Kidney glomerular epithelial cell (primary cell): ENCODE measurements at regions not wholly inside any gene's neighbourhood (a gene's known extent, or its start where the extent isn't known, plus 50 kb on each side); places are given as distances from the start of the nearest gene placed in this dataset.
A peak's percentile ranks its signal among the peaks of the same experiment; 100 is the strongest.
"Not testable (repeated sequence)": the region's sequence is repeated elsewhere in the genome, so short reads cannot be mapped to it uniquely, and the experiment has no call there.

Source experiments
- DNase-seq: peaks from one replicate; lab custom pipeline; 2025; lab: John Stamatoyannopoulos, UW

- no peak for DNase-seq
These were observed 122.7 kb upstream of the IGF1R start for GRCh38 chr15:98525661-98526001.

DNA sequence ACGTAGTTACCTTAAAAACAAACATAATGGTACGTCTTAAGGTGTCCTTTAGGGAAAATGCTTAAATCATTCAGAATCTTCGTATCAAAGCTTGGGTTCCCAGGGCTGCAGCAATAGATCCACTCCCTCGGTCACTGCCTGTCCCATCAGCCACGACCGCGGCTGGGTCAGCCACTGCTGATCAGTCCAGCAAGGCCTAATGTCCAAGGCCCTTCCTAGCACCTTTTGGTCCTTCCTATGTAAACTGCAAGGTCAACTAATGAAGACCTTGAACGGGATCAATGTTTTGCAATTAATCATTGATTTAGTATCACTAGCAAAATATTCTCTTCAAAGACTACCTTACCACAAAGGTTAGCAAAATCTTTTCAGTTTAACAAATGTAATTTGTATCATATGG lies 122.2 kb upstream of the IGF1R start:
- DNase-seq: no peak

GRCh38 chr15:98528046-98528725 lies 120.2 kb upstream of the IGF1R start:
- no peak for DNase-seq

- DNase-seq: no peak
These were observed 118.9 kb upstream of the IGF1R start for GRCh38 chr15:98529205-98530145.

DNA sequence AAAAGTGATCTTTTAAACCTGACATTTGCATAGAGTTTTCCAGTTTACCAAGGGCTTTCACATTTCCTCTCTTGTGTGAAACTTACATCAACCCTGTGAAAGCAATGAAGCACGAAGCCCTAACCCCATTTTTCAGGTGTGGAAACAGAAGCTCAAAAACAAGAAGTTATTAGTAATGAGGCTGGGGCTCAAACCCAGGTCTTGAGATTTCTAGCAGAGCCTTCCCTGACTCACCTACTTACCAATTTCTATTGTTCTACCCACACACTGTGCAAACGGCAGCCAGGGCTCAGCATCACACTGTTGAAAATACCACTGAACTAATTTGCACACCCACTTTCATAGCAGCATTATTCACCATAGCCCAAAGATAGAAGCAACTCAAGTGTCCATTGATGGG lies 117.8 kb upstream of the IGF1R start:
- DNase-seq: no peak

DNA sequence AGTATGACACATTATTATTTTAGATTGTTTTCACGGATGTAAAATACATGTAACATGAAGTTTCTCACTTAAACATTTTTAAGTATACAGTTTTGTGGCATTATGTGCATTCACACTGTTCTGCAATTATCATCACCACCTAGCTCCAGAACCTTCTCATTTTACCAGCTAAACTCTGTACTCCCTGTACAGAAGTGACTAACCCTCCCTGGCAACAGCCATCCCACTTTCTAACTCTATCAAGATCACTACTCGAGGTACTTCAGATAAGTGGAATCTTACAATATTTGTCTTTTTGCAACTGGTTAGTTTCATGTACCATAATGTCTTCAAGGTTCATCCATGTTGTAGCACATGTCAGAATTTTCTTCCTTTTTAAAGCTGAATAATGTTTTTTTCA lies 116.3 kb upstream of the IGF1R start:
- no peak for DNase-seq

DNA sequence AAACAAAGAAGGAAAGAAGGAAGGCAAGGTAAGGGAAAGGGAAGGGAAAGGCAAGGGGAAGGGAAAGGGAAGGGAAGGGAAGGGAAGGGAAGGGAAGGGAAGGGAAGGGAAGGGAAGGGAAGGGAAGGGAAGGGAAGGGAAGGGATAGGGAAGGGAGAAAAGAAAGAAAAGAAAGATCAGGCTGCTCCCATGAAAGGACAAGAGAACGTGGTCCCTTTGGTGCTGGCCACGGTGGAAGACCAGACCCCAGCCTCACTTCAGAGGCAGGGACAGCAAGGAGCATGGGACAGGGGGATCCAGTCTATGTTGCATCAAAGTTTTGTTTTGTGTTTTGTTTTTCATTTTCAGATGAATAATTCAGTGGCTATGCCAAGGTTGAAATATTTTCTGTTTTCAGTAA lies 111.4 kb upstream of the IGF1R start:
- no peak for DNase-seq

- no peak for DNase-seq
These were observed 110.8 kb upstream of the IGF1R start for GRCh38 chr15:98537516-98538060.

DNA sequence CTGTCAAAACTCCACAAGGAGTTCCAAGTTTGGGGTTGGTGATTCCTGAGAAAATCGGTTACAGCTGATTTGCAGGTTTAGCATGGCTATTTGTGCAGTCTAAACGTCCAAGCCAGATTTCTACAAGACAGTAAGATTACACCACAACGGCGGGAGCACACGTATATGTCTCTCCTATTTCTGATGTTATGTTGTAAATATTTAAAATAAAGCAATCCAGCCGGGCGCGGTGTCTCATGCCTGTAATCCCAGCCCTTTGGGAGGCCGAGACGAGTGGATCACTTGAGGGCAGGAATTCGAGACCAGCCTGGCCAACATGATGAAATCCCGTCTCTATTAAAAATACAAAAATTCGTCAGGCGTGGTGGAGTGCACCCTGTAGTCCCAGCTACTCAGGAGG lies 106.8 kb upstream of the IGF1R start:
- DNase-seq: no peak

DNA sequence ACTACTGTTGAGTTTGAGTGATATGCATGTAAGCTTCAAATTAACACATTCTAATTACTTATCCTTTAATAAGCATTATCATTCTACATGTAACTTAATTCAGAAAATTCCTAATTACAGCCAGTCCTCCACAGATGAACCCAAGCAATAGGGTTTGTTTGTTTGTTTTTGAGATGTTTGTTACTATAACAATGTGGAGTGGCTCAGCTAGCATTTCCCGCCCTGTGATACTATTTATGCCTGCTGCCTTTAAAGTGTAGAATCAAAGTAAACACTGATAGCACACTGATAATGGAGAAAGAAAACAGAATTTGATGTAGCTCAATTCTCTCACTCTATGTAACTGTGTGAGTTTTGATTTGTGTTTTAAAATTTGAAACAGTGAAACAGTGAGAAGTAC lies 105.1 kb upstream of the IGF1R start:
- no peak for DNase-seq

DNA sequence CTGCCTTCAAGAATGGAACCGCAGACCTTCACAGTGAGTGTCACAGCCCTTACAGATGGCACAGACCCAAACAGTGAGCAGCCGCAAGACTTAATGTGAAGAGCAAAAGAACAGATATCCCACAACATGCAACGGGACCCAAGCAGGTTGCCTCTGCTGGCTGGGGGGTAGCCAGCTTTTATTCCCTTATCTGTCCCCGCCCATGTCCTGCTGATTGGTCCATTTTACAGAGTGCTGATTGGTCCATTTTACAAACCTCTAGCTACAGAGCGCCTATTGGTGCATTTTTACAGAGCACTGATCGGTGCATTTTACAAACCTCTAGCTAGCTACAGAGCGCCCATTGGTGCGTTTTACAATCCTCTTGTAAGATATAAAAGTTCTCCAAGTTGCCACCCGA lies 102.0 kb upstream of the IGF1R start:
- no peak for DNase-seq

- DNase-seq: no peak
These were observed 101.1 kb upstream of the IGF1R start for GRCh38 chr15:98547275-98547674.

DNA sequence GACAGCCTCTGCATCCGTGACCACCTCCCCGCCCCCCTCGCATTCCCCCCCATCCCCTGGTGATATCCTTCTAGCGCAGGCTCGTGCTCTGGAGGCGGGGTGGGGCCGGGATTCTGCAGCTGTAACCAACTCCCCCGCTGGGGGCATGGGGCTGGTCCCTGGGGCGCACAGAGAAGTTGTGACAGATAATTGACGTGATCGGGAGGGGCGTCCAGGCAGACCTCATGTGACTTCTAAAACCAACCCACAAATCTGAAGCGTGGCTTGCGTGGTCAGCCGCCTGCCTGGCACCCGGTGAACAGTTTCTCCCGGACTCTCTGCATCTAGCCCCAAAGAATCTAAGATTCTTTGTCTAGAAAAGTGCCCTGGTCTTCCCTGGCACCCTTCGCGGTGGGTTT lies 100.6 kb upstream of the IGF1R start:
- no peak for DNase-seq

- DNase-seq: peak; percentile 42
These were observed 100.0 kb upstream of the IGF1R start for GRCh38 chr15:98548139-98548971.

DNA sequence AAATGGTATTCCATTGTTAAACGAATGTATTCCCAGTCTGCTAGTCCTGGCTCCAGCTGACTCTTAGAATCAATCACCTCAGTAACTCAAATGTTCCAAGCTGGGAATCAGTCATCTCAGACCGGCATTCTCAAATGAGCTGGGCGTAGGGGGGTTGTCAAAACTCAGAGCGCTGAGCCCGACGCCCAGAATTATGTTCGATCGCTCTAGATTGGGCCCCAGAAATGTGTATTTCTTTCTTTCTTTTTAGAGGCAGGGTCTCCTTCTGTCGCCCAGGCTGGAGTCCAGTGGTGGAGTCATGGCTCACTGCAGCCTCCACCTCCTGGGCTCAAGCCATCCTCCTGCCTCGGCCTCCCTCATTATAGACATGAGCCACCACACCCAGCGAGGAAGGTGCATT lies 99.3 kb upstream of the IGF1R start:
- no peak for DNase-seq

- no peak for DNase-seq
These were observed 98.6 kb upstream of the IGF1R start for GRCh38 chr15:98549741-98550140.

GRCh38 chr15:98550363-98550762 lies 98.0 kb upstream of the IGF1R start:
- DNase-seq: not testable (repeated sequence)

- DNase-seq: no peak
These were observed 96.3 kb upstream of the IGF1R start for GRCh38 chr15:98551936-98552562.

DNA sequence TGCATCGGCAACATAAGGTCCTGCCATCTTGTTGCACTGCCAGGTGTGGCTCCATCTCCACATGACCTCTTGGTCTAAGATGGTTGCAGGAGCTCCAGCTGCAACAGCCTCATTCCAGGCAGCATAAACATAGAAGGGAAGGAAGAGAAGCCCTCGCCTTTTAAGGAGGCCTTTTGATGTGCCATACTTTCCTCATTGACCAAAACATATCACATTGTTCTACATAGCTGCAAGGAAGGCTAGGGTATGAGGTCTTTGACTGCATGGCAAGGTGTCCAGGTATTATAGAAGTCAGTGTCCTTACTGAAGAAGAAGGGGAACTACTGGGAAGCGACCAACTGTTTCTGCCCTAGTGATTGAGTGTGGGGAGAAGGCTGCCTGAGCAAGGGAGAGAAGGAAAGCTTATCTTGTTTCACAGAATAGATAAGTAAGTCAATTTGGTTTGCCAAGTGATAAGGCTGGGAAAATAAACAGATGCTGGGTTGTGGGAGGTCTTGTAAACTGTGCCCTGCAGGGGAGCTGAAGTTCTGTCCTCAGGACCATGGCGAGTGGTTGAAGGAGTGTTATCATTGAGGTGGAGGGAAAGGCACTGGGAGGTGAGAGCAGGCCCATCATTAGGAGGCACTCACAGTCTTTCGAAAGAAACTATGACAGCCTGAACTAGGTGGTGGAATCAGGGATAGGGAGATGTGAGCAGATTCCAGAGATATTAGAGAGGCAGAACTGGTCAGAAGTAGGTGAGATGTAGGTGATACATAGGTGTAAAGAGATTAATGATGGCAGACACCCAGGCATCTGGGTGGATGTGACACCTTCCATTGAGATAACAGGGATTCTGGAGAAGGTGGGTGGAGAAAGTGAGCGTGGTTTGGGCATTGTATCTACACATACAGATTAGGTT lies 93.8 kb upstream of the IGF1R start:
- no peak for DNase-seq

- no peak for DNase-seq
These were observed 93.2 kb upstream of the IGF1R start for GRCh38 chr15:98555173-98555515.

GRCh38 chr15:98556321-98556720 lies 92.0 kb upstream of the IGF1R start:
- no peak for DNase-seq
